Activated naive CD4-positive, alpha-beta T cell treated with Interleukin-2 at 50 U/mL for 16 hours (primary cell): ENCODE measurements at regions not wholly inside any gene's neighbourhood (a gene's known extent, or its start where the extent isn't known, plus 50 kb on each side); places are given as distances from the start of the nearest gene placed in this dataset.
"Not testable (repeated sequence)": the region's sequence is repeated elsewhere in the genome, so short reads cannot be mapped to it uniquely, and the experiment has no call there.

Source experiments
- DNase-seq: peaks from one replicate; pipeline ENCODE4 v3.0.0-alpha.2; 2020

DNA sequence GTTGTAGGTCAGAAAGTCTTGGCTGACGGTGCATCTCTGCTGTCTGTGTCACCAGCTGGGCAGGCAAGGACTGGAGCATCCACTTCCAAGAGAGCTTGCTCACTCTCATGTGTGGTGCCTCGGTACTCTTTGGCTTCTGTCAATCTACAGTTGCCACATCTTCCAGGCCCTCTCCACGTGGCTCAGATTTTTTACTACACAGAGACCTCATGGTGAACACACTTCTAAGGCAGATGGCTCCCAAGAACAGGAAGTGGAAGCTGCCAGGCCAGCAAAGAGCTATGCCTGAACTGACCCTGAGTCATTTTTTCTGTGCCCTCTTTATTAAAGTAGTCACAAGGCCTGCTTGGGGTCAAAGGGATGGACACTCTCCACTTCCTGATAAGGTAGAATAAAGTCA is 351.5 kb upstream of the AUTS2 start:
- no peak for DNase-seq

DNA sequence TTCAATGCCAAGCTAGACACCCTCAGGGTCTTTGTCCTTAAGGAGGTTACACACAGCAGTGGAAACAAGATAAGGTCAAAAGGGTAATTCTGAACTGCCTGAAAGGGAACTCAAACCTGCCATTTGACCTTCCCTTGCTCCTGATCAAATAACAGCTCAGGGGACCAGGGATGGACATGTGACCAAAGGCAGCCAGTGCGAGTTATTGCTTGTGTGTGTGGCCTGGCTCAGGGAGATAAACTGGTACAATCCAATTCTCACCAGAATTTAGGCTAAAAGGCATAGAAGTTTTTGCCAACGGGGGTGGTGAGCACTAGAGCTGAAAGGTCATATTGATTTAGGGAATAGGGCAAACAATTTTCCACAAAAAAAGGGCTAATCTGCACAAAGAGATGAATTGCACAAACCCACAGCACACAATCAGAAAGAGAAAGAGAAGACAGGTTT is 349.9 kb upstream of the AUTS2 start:
- DNase-seq = not testable (repeated sequence)

DNA sequence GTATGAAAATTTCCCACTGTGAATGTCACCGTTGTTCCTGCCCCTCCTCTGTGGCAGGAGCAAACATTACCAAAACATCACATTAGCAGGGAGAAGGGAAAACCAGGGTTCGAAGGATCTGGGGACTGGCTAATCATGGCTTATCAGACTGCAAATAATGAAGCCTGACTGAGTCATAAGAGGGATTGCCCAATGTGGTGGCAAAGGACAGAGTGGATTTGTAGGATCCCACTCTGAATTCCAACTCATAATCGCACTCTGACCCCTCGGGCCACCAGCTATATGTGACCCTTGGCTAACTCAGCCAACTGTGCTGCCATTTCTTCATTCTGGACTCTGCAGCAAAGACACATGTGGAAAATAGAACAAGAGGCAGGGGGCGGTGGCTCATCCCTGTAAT is 347.3 kb upstream of the AUTS2 start:
- no peak for DNase-seq

DNA sequence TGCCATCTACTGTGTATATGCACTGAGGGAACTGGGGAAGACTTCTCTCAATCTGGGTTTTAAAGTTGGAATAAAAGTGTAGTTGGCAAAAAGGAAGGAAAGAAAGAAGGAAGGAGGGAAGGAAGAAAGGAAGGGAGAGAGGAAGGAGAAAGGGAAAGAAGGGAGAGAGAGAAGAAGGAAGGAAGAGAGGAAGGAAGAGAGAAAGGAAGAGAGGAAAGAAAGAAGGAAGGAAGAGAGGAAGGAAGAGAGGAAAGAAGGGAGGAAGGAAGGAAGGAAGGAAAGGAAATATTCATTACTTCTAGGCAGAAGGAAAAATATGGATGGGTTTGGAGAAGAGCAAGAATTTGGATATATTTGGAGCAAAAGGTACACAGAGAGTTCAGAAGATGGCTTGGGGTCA is 343.6 kb upstream of the AUTS2 start:
- DNase-seq = no peak

GRCh38 chr7:69256634-69257081 is 341.6 kb upstream of the AUTS2 start:
- no peak for DNase-seq

DNA sequence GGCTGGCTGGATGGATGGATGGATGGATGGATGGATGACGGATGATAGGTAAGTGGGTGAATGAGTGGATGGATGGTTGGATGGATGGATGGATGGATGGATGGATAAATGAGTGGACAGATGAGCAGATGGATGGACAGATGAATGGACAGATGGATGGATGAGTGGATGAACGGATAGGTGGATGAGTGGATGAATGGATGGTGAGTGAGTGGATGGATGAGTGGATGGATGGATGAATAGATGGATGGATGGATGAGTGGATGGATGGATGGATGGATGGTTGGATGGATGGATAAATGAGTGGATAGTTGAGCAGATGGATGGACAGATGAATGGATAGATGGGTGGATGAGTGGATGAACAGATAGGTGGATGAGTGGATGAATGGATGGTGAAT is 340.7 kb upstream of the AUTS2 start:
- no peak for DNase-seq

DNA sequence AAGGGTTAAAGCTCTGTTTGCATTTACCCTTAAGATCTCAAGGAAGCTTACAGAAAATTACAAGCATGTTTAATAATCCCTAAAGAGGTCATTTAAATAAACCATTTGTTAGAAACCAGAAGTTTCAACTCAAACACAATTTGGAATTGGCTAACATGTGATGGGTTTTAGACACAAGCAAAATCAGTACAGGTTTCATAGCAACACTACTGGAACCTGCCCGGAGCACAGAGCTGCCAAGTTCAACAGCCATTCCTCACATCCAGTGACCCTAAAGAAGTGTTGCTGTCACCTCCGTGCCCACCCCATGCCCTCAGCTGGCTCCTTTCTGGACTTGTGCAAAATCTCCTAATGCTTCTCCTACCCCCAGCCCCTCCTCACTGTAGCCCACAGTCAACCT is 338.8 kb upstream of the AUTS2 start:
- no peak for DNase-seq

GRCh38 chr7:69260023-69260422 is 338.3 kb upstream of the AUTS2 start:
- DNase-seq = no peak

DNA sequence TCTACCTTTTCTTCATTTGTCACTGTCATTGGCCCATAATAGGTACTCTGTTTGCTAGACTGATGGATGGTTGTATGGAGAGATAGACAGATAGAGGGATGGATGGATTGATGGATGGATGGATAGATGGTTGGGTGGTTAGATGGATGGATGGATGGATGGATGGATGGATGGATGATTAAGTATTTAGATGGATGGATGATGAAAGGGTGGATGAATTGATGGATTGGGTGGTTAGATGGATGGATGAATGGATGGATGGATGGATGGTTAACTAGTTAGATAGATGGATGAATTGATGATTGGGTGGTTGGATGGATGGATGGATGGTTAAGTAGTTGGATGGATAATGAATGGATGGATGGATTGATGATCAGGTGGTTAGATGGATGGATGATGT is 334.7 kb upstream of the AUTS2 start:
- DNase-seq = no peak

DNA sequence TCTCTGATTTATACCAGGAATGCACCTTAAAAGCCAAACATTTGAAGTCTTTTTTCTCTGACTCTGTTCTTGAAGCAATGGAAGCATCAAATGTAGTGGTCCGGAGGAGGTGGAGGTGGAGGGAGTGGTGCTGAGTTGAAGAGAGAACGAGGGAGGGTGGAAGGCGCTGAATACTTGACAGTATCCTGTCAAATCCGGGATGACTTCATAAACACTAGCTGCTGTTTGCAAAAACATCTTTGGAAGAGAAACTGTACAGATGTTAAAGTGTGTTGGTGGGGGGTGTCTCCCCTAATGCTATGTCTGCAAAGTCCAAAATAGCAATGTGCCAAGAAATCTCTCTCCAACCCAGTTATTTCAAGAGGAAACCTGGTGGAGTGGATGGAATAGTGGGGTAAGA is 328.5 kb upstream of the AUTS2 start:
- DNase-seq = no peak

- DNase-seq = no peak
Measured at GRCh38 chr7:69272101-69272500, 326.2 kb upstream of the AUTS2 start.

DNA sequence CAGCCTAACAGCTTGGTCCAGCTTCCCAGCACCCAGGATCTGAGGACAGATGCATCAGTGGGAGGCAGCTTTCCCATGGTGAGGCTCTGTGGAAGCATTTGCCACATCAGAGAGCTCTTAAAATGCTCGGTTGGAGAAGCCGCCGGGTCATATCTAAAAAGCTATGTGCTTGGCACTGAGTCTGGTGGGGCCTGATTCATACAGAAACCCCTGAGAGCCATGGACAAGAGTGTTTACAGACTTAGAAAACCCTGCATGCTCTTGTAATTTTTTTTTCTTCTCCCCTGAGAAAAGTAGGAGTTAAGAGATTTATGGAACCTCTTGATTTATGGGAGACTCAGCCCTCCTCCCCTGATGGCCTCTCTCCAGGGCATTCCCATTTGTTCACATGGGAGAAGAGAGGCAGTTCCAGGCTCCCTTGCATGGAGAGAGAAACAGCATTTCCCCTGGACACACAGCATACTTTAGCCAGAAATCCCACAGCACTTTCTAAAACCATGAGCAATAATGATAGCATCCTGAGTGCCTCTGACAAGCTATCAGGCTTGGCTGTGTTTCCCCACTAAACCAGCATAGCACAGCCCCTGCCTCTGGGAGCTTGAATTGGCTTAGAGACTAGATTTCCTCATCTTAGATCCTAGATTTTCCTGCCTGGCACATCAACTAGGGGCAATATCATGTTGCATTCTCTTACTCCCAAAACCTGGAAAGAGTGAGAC is 322.1 kb upstream of the AUTS2 start:
- no peak for DNase-seq

DNA sequence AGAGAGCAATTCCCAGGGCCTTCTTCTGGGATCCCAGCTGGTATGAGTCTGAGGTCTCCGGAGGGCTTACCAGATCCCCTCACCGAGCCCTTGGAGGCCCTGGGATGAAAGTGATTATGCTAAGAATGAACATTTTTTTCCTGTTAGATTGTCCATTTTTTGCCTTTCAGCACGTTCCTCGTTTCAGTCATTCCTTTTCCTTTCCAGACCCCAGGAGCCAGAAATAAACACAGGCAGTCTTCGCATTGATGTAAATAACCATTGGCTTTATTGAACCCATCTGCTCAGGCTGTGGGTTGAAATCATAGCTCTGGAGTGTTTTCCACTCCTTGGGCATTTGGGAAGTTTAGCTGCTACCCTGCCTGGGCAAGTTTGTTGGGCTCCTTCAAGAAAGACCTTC is 320.9 kb upstream of the AUTS2 start:
- DNase-seq = no peak

GRCh38 chr7:69282946-69283345 is 315.3 kb upstream of the AUTS2 start:
- DNase-seq = no peak

DNA sequence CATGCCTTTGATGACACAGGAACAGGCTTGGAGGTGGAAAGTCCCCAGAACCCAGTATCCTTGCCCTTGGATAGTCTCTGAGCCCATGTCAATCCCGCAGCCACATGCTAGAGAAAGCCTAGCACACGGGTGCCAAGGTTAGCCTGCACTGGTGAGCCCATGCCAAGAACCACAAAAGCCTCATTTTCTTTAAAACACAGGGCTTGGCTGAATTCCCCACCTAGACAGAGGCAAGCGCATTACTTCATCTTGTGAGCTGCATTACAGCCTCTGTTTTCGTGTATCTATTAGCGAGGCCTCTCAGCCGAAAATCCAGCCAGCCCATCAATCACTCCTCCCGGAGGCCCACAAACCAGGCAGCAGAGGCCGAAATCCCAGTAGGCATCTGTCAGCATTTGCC is 314.9 kb upstream of the AUTS2 start:
- DNase-seq = no peak

GRCh38 chr7:69285854-69286253 is 312.4 kb upstream of the AUTS2 start:
- DNase-seq = no peak

- DNase-seq = no peak
Measured at GRCh38 chr7:69295977-69296376, 302.3 kb upstream of the AUTS2 start.

- DNase-seq = no peak
Measured at GRCh38 chr7:69301253-69301652, 297.0 kb upstream of the AUTS2 start.

- DNase-seq = no peak
Measured at GRCh38 chr7:69309601-69310000, 288.7 kb upstream of the AUTS2 start.

DNA sequence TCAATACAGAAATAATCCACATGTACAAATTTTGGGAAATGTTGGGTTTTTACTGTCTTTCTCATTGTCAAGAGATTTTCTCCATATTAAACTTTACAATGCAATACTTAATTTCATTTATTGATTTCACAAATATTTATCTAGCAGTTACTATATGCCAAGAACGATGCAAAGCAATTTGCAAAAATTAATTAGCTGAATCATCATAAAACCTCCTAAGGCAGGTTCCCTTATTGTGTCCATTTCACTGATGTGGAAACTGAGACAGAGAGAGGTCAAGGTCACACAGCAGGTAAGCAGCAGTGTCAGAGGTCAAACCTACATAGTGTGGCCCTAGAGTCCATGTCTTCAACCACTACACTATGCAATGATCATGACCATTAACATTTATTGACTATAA is 286.8 kb upstream of the AUTS2 start:
- no peak for DNase-seq

- not testable (repeated sequence) for DNase-seq
Measured at GRCh38 chr7:69313852-69314251, 284.4 kb upstream of the AUTS2 start.

DNA sequence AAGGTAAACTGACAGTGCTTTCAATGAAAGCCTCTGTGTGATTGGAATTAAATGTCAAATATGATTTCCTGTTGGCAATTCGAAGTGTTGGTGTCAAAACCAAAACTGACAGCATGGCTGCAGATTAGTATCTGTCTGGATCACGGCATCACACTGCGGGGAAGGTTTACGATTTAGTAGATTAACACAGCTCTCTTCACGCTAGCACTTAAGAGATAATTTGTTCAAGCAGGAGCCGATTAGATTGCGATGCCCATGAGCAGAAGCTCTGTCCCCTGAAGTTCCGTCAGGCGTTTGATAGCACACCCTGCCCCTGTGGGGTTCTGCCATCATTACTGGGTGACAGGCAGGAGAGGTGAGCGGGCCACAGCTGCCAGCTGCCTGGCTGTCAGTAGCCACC is 279.5 kb upstream of the AUTS2 start:
- no peak for DNase-seq

DNA sequence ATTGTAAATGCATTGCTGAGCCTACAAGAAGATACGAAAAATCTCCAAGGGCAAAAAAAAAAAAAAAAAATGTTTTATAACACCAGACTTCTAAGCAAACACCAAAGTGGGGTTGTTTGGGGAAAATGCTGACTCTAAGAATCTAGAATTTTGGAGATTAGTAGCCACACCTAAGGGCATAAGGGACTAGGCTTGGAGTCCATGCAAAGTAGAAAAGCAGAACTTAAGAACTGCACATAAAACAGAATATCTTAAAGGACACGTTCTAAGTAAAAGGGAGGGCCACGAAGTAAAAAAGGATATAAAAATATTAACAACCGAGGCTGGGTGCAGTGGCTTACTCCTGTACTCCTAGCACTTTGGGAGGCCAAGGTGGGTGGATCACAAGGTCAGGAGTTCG is 269.8 kb upstream of the AUTS2 start:
- no peak for DNase-seq

- no peak for DNase-seq
Measured at GRCh38 chr7:69334701-69335100, 263.6 kb upstream of the AUTS2 start.

DNA sequence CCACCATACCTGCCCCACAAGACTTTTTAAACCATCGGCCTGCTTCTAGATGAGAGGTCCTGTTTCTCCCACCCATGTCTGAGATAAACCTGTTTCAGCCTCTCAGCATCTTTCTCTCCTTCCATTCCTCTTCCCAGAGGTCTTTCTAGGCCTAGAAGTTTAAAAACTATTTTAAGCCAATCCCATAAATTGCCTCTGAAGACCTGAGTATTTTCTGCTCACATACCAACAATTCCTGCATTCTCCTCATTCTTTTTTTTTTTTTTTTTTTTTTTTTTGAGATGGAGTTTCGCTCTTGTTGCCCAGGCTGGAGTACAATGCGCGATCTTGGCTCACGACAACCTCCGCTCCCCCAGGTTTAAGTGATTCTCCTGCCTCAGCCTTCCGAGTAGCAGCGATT is 262.9 kb upstream of the AUTS2 start:
- DNase-seq = no peak
